Transverse colon (tissue), 4 donors: ENCODE measurements at regions not wholly inside any gene's neighbourhood (a gene's known extent, or its start where the extent isn't known, plus 50 kb on each side); places are given as distances from the start of the nearest gene placed in this dataset.

ENCODE experiments used
- POLR2AphosphoS5 ChIP-seq, 3 donors: sonication (generic); formaldehyde crosslinking; IDR thresholded peaks; one replicate each; pipeline ENCODE4 v1.6.1; 2016; ENCODE audit warnings: antibody characterized with exemption in 3 of 3
- TF ChIP-seq, protein P1 (sequence below), 5 experiments: fragments of 200-600 bp in 3 of 5; fragments of 450-650 bp in 2 of 5; sonication (generic) in 3 of 5; IDR thresholded peaks; 1 replicate in 2 of 5; 2 replicates in 3 of 5; pipeline ENCODE4 v1.5.1; 2016 to 2017; ENCODE audit warnings: antibody characterized with exemption in 5 of 5, inconsistent platforms in 3 of 5, mild to moderate bottlenecking in 2 of 5, moderate library complexity in 1 of 5

DNA sequence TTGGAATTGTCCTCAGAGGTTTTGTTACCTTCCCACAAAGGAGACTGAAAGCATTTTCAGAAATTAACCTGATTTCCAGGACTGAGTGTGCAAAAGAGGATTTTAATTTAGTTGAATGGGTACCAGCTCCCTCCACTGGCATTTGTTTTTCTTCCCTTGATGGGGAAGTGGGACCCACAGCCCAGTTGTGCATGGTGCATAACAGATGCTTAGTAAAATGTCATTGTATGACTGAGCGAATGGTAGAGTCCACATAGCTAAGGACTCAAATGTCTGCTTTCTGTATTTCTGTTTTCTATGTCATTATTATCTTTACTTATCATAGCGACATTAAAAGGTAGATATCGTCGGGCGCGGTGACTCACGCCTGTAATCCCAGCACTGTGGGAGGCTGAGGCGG is 75.5 kb upstream of the RAPH1 start:
- no peak for TF ChIP-seq POLR2AphosphoS5 (IDR thresholded peaks at IDR 0.05)
- TF ChIP-seq, protein P1, sequence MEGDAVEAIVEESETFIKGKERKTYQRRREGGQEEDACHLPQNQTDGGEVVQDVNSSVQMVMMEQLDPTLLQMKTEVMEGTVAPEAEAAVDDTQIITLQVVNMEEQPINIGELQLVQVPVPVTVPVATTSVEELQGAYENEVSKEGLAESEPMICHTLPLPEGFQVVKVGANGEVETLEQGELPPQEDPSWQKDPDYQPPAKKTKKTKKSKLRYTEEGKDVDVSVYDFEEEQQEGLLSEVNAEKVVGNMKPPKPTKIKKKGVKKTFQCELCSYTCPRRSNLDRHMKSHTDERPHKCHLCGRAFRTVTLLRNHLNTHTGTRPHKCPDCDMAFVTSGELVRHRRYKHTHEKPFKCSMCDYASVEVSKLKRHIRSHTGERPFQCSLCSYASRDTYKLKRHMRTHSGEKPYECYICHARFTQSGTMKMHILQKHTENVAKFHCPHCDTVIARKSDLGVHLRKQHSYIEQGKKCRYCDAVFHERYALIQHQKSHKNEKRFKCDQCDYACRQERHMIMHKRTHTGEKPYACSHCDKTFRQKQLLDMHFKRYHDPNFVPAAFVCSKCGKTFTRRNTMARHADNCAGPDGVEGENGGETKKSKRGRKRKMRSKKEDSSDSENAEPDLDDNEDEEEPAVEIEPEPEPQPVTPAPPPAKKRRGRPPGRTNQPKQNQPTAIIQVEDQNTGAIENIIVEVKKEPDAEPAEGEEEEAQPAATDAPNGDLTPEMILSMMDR (IDR thresholded peaks at IDR 0.05): no peak
